H9 (cell line): ENCODE measurements at regions not wholly inside any gene's neighbourhood (a gene's known extent, or its start where the extent isn't known, plus 50 kb on each side); places are given as distances from the start of the nearest gene placed in this dataset.

Experiments used
- DNase-seq: peaks from one replicate; pipeline ENCODE4 v3.0.0-alpha.2; 2017
- H2AFZ ChIP-seq: one replicate; pipeline ENCODE4 v1.6.1; 2013; ENCODE audit warnings: mild to moderate bottlenecking, low read length, control low read depth, moderate library complexity
- H2AK5ac ChIP-seq: 2 replicates; pipeline ENCODE4 v1.6.1; 2013; ENCODE audit warnings: low read length, control low read depth, mixed read lengths; ENCODE audit not compliant: insufficient read length
- H2BK120ac ChIP-seq: one replicate; pipeline ENCODE4 v1.6.1; 2013; ENCODE audit warnings: low read depth, mild to moderate bottlenecking, low read length, control low read depth, inconsistent platforms; ENCODE audit not compliant: poor library complexity, severe bottlenecking
- H2BK12ac ChIP-seq: 2 replicates; pipeline ENCODE4 v1.6.1; 2013; ENCODE audit warnings: low read length, control low read depth, mixed read lengths, low read depth; ENCODE audit not compliant: insufficient read length
- H2BK15ac ChIP-seq: 2 replicates; pipeline ENCODE4 v1.6.1; 2013; ENCODE audit warnings: low read depth, low read length, control low read depth
- H2BK20ac ChIP-seq: one replicate; pipeline ENCODE4 v1.6.1; 2013; ENCODE audit warnings: low read depth, mild to moderate bottlenecking, low read length, control low read depth, inconsistent platforms; ENCODE audit not compliant: poor library complexity, severe bottlenecking
- H2BK5ac ChIP-seq: 2 replicates; pipeline ENCODE4 v1.6.1; 2013; ENCODE audit warnings: low read length, control low read depth, mixed read lengths; ENCODE audit not compliant: insufficient read length
- H3K14ac ChIP-seq: 2 replicates; pipeline ENCODE4 v1.6.1; 2013; ENCODE audit warnings: low read length, control low read depth; ENCODE audit not compliant: insufficient read depth
- H3K18ac ChIP-seq: 2 replicates; pipeline ENCODE4 v1.6.1; 2013; ENCODE audit warnings: low read depth, mild to moderate bottlenecking, mixed read lengths, low read length, control low read depth; ENCODE audit not compliant: insufficient read length
- H3K23ac ChIP-seq: 2 replicates; pipeline ENCODE4 v1.6.1; 2013; ENCODE audit warnings: low read length, control low read depth, mixed read lengths, low read depth; ENCODE audit not compliant: insufficient read length
- H3K23me2 ChIP-seq: 2 replicates; pipeline ENCODE4 v1.6.1; 2013; ENCODE audit warnings: low read depth, mild to moderate bottlenecking, mixed read lengths, low read length, control low read depth; ENCODE audit not compliant: insufficient read length, poor library complexity, severe bottlenecking
- H3K27ac ChIP-seq: 2 replicates; pipeline ENCODE4 v1.5.1; 2013; ENCODE audit warnings: low read length, control low read depth, mixed read lengths, low read depth; ENCODE audit not compliant: insufficient read length
- H3K27me3 ChIP-seq: 2 replicates; pipeline ENCODE4 v1.6.1; 2013; ENCODE audit warnings: low read length, control low read depth, inconsistent platforms; ENCODE audit not compliant: insufficient read depth
- H3K4ac ChIP-seq: 2 replicates; pipeline ENCODE4 v1.6.1; 2013; ENCODE audit warnings: low read depth, mild to moderate bottlenecking, control low read depth, inconsistent platforms, low read length, moderate library complexity
- H3K4me1 ChIP-seq: 2 replicates; pipeline ENCODE4 v1.6.1; 2013; ENCODE audit warnings: low read length, control low read depth, inconsistent platforms; ENCODE audit not compliant: insufficient read depth
- H3K4me2 ChIP-seq: 2 replicates; pipeline ENCODE4 v1.6.1; 2013; ENCODE audit warnings: low read length, control low read depth, mixed read lengths; ENCODE audit not compliant: insufficient read length, insufficient read depth
- H3K56ac ChIP-seq: 2 replicates; pipeline ENCODE4 v1.6.1; 2013; ENCODE audit warnings: low read depth, mild to moderate bottlenecking, mixed read lengths, low read length, control low read depth; ENCODE audit not compliant: insufficient read length
- H3K79me1 ChIP-seq: 2 replicates; pipeline ENCODE4 v1.6.1; 2013; ENCODE audit warnings: low read depth, mild to moderate bottlenecking, moderate library complexity, low read length, control low read depth, inconsistent platforms; ENCODE audit not compliant: insufficient read depth, poor library complexity, severe bottlenecking
- H3K79me2 ChIP-seq: 2 replicates; pipeline ENCODE4 v1.6.1; 2013; ENCODE audit warnings: low read length, control low read depth, inconsistent platforms; ENCODE audit not compliant: insufficient read depth
- H3K9ac ChIP-seq: 2 replicates; pipeline ENCODE4 v1.6.1; 2013; ENCODE audit warnings: low read length, control low read depth, mixed read lengths; ENCODE audit not compliant: insufficient read length; ENCODE audit errors: extremely low read depth
- H3K9me3 ChIP-seq: one replicate; pipeline ENCODE4 v1.6.1; 2013; ENCODE audit warnings: low read depth, low read length, inconsistent platforms; ENCODE audit not compliant: control insufficient read depth
- H3T11ph ChIP-seq: one replicate; pipeline ENCODE4 v1.6.1; 2013; ENCODE audit warnings: mild to moderate bottlenecking, low read length, control low read depth, inconsistent platforms
- H4K20me1 ChIP-seq: one replicate; pipeline ENCODE4 v1.6.1; 2013; ENCODE audit not compliant: control insufficient read depth, insufficient read length, insufficient read depth
- H4K5ac ChIP-seq: 2 replicates; pipeline ENCODE4 v1.6.1; 2013; ENCODE audit warnings: low read depth, mild to moderate bottlenecking, mixed read lengths, low read length, control low read depth; ENCODE audit not compliant: insufficient read length
- H4K8ac ChIP-seq: replicated peaks from 2 replicates; pipeline ENCODE4 v1.6.1; 2013; ENCODE audit warnings: low read length, control low read depth, mixed read lengths, low read depth; ENCODE audit not compliant: insufficient read length
- H4K91ac ChIP-seq: 2 replicates; pipeline ENCODE4 v1.6.1; 2013; ENCODE audit warnings: low read depth, mild to moderate bottlenecking, moderate library complexity, mixed read lengths, low read length, control low read depth; ENCODE audit not compliant: insufficient read length
- H3K27ac Mint-ChIP-seq, 3 experiments: 2 replicates in 2 of 3; 3 replicates in 1 of 3; pipeline ENCODE4 v1.8.0; 2020 to 2021; ENCODE audit warnings: mixed read lengths in 3 of 3, mild to moderate bottlenecking in 1 of 3, moderate library complexity in 1 of 3
- H3K27me3 Mint-ChIP-seq: 2 replicates; pipeline ENCODE4 v1.8.0; 2021; ENCODE audit warnings: low read depth, mild to moderate bottlenecking, moderate library complexity, mixed read lengths
- H3K36me3 Mint-ChIP-seq, 3 experiments: 2 replicates in 2 of 3; 3 replicates in 1 of 3; pipeline ENCODE4 v1.8.0; 2020 to 2021; ENCODE audit warnings: low read depth in 3 of 3, mixed read lengths in 3 of 3; ENCODE audit not compliant: insufficient read depth in 1 of 3
- H3K4me1 Mint-ChIP-seq, 2 experiments: 2 replicates each; pipeline ENCODE4 v1.8.0; 2020; ENCODE audit warnings: mixed read lengths in 2 of 2
- H3K4me3 Mint-ChIP-seq, 2 experiments: 2 replicates in 1 of 2; 3 replicates in 1 of 2; pipeline ENCODE4 v1.8.0; 2020 to 2021; ENCODE audit warnings: mild to moderate bottlenecking in 2 of 2, mixed read lengths in 2 of 2, moderate library complexity in 1 of 2
- H3K9me3 Mint-ChIP-seq, 2 experiments: 2 replicates in 1 of 2; 3 replicates in 1 of 2; pipeline ENCODE4 v1.8.0; 2020; ENCODE audit warnings: mild to moderate bottlenecking in 2 of 2, mixed read lengths in 2 of 2, moderate library complexity in 1 of 2
- CTCF ChIP-seq: fragments of 200-600 bp; sonication (generic); conservative IDR thresholded peaks from 3 replicates; pipeline ENCODE4 v1.8.0; 2021; ENCODE audit warnings: antibody characterized with exemption, mild to moderate bottlenecking
- WGBS: extraction: QIAGEN DNeasy Blood & Tissue Kit; methylation state at CpG from one replicate; pipeline ENCODE4 v1.1.7; 2013; ENCODE audit warnings: missing lambda C conversion rate, low lambda C conversion rate, mixed read lengths; ENCODE audit not compliant: insufficient read length; ENCODE audit errors: extremely low coverage; 5-methylcytosine and 5-hydroxymethylcytosine counted together

GRCh38 chr5:120405286-120405864 is 58.7 kb upstream of the PRR16 start:
- peaks cover 12 to 21% (median 19%) of the 10 kb centered on the region in 3 experiments for H3K36me3 Mint-ChIP-seq
- no peak overlapping the region for H3K14ac ChIP-seq
- H4K8ac ChIP-seq, result no peak overlapping the region
- H2BK120ac ChIP-seq, result no peak overlapping the region
- H3K56ac ChIP-seq, result no peak overlapping the region
- WGBS, result no CpG with 5 or more reads among the region's 1 CpG
- peaks cover 4% of the 10 kb centered on the region in 2 experiments; a peak in 3 of 4 replicates for H3K4me1 Mint-ChIP-seq
- no peak overlapping the region for H3T11ph ChIP-seq
- H3K79me2 ChIP-seq, result no peaks in the 10 kb centered on the region
- no peak overlapping the region for H3K4me2 ChIP-seq
- no peaks in the 10 kb centered on the region for H3K4me1 ChIP-seq
- no peaks in the 10 kb centered on the region for H3K23me2 ChIP-seq
- H2BK5ac ChIP-seq, result no peak overlapping the region
- H3K18ac ChIP-seq, result no peak overlapping the region
- H2BK12ac ChIP-seq, result no peak overlapping the region
- H3K9me3 ChIP-seq, result no peaks in the 10 kb centered on the region
- H3K27me3 ChIP-seq, result no peaks in the 10 kb centered on the region
- H2BK20ac ChIP-seq, result no peak overlapping the region
- no peak overlapping the region for H3K9ac ChIP-seq
- no peak for DNase-seq
- H3K27ac Mint-ChIP-seq, result no peak overlapping the region
- H4K91ac ChIP-seq, result no peak overlapping the region
- H3K79me1 ChIP-seq, result no peaks in the 10 kb centered on the region
- no peaks in the 10 kb centered on the region for H4K20me1 ChIP-seq
- no peak overlapping the region for H3K4ac ChIP-seq
- no peak overlapping the region for H2BK15ac ChIP-seq
- H3K9me3 Mint-ChIP-seq, result peaks cover 16 to 17% of the 10 kb centered on the region in 2 experiments
- H3K27ac ChIP-seq, result no peak overlapping the region
- no peak for TF ChIP-seq CTCF
- H2AK5ac ChIP-seq, result no peak overlapping the region
- no peak overlapping the region for H3K4me3 Mint-ChIP-seq
- no peak overlapping the region for H4K5ac ChIP-seq
- no peak overlapping the region for H3K23ac ChIP-seq
- H3K27me3 Mint-ChIP-seq, result no peaks in the 10 kb centered on the region
- no peak overlapping the region for H2AFZ ChIP-seq
